BJ (cell line): ENCODE measurements at regions not wholly inside any gene's neighbourhood (a gene's known extent, or its start where the extent isn't known, plus 50 kb on each side); places are given as distances from the start of the nearest gene placed in this dataset.

Experiments used
- CTCF ChIA-PET: fragments of 350-600 bp; formaldehyde crosslinking; extraction: SDS; loops from one replicate; lab custom pipeline; 2021; ENCODE audit warnings: antibody characterized with exemption, inconsistent platforms; lab: Yijun Ruan, JAX
- POLR2A ChIA-PET: fragments of 300-600 bp; sonication (Branson Sonifier 250); formaldehyde crosslinking; extraction: SDS; loops from one replicate; lab custom pipeline; 2021; ENCODE audit warnings: antibody characterized with exemption; lab: Charles Lee
- DNase-seq: peaks from one replicate; pipeline ENCODE4 v3.0.0-alpha.2; 2011; ENCODE audit warnings: low read depth
- H3K27me3 ChIP-seq: 2 replicates; pipeline ENCODE4 v1.6.0; 2011; ENCODE audit warnings: low read length; ENCODE audit not compliant: control insufficient read depth, insufficient read depth
- H3K36me3 ChIP-seq: 2 replicates; pipeline ENCODE4 v1.5.1; 2011; ENCODE audit warnings: low read length; ENCODE audit not compliant: control insufficient read depth, insufficient read depth
- H3K4me3 ChIP-seq: 2 replicates; pipeline ENCODE4 v1.5.1; 2011; ENCODE audit warnings: low read depth, mild to moderate bottlenecking, control low read depth, low read length
- CTCF ChIP-seq: IDR thresholded peaks from 2 replicates; pipeline ENCODE4 v1.5.1; 2011; ENCODE audit warnings: low read depth, mild to moderate bottlenecking, control low read depth, inconsistent platforms, low read length, moderate library complexity; ENCODE audit not compliant: insufficient read depth

DNA sequence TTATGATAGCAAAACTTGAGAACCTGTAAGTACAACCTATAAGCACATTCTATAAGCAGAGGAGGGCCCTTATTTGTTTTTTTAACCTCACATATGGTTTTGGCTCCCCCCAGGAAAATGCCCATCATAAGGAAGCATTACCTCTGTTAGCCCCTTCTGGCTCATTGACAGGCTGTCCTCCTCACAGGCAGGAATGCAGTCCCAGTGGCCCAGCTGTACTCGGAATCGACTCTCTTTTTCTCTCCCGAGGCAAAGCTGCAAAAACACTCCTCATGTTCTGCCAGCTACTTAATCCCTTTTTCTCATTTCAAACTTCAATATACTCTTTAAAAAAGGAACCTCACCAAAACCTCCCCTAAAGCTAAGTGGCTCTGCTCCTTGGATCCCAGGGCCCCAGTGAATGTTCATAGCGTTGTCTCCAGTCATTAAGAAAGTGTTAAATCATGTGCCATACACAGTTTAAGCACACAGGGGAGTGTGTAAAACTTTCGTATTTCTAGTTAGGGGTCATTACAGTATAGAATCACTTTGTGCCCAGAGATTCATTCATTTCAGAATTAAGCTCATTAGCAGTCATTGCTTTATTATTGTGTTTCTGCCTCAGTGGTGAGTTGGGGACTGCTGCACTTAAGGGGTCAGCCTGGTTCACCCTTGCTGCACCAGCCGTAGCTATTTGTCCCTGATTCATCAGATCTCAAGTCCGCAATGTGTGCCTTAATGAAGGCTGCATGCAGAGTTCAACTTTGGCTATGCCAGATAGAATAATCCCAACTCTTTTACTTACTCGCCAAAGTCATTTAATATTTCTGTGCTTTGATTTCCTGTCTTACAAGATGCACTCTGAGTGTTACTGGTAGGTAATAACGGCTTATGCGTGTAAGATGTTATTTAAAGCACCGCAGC, 57.6 kb downstream of the JRKL start:
- no peak for TF ChIP-seq CTCF
- no peak for DNase-seq
- ChIA-PET POLR2A (no interaction called here), CTCF (interaction anchor here (2.9 kb wide), 1 partner anchor 16 kb away, joined by 10 read pairs; no protein-coding TSS in a partner anchor)
- Histone ChIP-seq H3K4me3 (no peak overlapping the region), H3K27me3 (peaks cover 6% of the 10 kb centered on the region; the same call in 1 of the 2 replicates), H3K36me3 (no peaks in the 10 kb centered on the region)

DNA sequence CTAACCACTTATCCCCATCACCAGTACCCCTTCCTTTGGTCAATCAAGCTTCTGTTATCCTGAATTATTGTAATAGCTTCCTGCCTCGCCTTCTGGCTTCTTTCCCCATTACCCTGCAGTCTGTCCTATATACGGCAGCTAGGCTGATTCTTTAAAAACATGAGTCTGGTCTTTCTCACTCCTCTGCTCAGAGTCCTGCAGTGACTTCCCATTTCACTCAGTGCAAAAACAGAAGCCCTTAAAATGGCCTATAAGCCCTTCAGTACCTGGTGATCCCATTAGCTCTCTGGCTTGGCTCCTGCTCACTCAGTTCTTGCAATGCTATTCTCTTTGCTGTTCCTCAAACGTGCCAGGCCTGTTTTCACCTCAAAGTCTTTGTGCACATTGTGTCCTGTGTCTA, 58.4 kb downstream of the JRKL start:
- no peak for DNase-seq
- CTCF ChIA-PET = interaction anchor here (2.9 kb wide), 1 partner anchor 15 kb away, joined by 10 read pairs; no protein-coding TSS in a partner anchor
- POLR2A ChIA-PET = no interaction called here
- Histone ChIP-seq H3K36me3 (no peaks in the 10 kb centered on the region), H3K4me3 (no peak overlapping the region), H3K27me3 (peaks cover 6% of the 10 kb centered on the region; the same call in 1 of the 2 replicates)
- no peak for TF ChIP-seq CTCF

- CTCF ChIA-PET = no interaction called here
These were observed 66.3 kb downstream of the JRKL start for GRCh38 chr11:96456111-96456510.

DNA sequence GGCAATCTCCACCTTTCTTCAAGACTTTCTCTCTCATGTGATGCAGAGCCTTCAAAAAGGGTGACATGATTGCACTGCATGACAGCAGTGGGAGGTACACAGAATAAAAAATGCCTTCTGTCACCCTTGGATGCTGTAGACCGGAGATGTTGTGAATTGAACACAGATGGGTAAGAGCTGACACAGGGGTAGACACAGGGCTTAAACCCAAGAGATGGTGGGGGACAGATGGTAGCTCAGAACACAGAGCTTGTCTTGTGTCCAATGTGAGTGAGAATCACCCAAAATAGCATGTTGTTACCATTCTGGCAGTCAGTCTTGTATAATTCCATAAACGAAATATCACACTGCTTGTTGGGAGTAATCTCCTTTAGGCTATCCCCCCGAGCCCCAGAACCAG, 69.9 kb downstream of the JRKL start:
- TF ChIP-seq CTCF = no peak
- CTCF ChIA-PET = no interaction called here
- Histone ChIP-seq H3K36me3 (no peaks in the 10 kb centered on the region), H3K27me3 (no peaks in the 10 kb centered on the region), H3K4me3 (no peak overlapping the region)
- POLR2A ChIA-PET = no interaction called here
- no peak for DNase-seq

More at GRCh38 chr11:96456111-96456510, 66.3 kb downstream of the JRKL start:
- no peak for DNase-seq
- TF ChIP-seq CTCF = no peak
- no peak overlapping the region for H3K4me3 ChIP-seq
- H3K36me3 ChIP-seq = no peaks in the 10 kb centered on the region
- H3K27me3 ChIP-seq = no peaks in the 10 kb centered on the region
- POLR2A ChIA-PET = no interaction called here

- no peak for DNase-seq
- Histone ChIP-seq H3K36me3 (no peaks in the 10 kb centered on the region), H3K4me3 (no peak overlapping the region), H3K27me3 (no peaks in the 10 kb centered on the region)
- no peak for TF ChIP-seq CTCF
- CTCF ChIA-PET = no interaction called here
- POLR2A ChIA-PET = no interaction called here
These were observed 72.1 kb downstream of the JRKL start for GRCh38 chr11:96461871-96462270.
